HG03460 (cell line): ENCODE measurements at regions not wholly inside any gene's neighbourhood (a gene's known extent, or its start where the extent isn't known, plus 50 kb on each side); places are given as distances from the start of the nearest gene placed in this dataset.

ENCODE experiments used
- ATAC-seq: cut with Tn5 transposase; IDR thresholded peaks from one replicate; pipeline ENCODE4 v1.9.1; 2021; ENCODE audit not compliant: unreplicated experiment

DNA sequence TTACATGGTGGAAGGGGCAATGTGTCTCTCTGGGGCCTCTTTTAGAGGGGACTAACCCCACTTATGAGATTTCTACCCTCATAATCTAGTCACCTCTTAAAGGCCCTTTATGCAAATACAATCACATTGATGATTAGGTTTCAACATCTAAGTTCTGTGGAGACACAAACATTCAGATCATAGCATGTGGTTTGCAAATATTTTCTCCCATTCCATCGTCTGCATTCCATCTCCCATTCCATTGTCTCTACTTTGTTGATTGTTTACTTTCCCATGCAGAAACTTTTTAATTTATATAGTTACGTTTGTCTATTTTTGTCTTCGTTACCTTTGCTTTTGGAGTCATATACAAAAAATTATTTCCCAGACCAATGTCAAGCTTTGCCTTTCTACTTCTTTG, 927.5 kb upstream of the INTU start:
- ATAC-seq: no peak

DNA sequence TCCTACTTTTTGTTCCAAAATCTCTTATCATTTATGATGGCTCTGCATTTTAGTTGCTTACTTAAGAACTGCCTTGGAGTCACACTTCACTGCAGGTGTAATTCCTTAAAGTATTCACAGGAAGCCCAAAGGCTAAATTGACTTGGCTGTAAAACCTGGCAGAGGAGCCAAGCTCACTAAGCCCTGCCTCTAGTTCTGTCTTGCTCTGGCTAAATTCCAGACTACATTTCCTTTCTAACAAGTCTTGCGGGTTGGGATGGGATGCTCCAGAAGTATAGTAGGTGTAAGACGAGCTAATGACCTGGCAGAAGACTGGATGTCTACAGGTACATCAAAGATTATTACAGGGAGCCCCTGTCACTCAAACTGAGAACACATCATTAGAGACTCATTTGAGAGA, 924.0 kb upstream of the INTU start:
- ATAC-seq: no peak

DNA sequence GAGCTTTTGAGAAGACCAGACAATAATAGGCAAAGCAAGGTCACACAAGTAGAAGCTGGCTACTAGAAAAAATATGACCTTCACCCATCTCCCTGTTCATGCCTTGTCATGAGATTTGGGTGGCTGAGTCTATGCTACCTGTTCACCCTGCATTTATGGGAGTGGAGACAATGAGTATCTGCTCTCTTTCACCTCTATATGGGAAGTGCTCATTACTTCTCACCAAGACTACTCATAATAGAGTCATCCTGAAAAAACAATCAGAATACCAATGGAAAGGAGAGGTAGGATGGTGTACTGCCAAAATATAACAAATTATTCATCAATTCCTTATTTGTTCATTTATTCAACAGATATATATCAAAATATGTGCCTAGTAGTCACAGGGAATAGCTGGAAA, 921.8 kb upstream of the INTU start:
- ATAC-seq: no peak

DNA sequence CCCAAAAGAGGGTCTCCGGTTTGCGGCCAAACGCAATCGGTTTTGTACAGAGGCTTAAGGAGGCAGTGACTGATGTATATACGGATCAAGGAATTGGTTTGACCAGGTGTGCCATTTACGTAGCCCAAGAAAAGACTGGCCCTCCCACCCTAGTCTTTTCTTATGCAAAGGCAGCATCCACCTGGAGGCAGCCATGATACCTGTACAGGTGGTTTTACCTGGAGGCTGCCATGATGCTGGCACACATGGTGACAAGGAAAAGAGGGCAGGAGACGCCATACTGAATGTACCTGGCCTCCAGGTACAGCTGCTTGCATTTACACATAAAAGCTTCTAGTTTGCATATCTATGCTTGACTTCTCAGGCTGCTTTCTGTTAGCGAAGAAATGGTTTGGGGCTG, 917.7 kb upstream of the INTU start:
- no peak for ATAC-seq

DNA sequence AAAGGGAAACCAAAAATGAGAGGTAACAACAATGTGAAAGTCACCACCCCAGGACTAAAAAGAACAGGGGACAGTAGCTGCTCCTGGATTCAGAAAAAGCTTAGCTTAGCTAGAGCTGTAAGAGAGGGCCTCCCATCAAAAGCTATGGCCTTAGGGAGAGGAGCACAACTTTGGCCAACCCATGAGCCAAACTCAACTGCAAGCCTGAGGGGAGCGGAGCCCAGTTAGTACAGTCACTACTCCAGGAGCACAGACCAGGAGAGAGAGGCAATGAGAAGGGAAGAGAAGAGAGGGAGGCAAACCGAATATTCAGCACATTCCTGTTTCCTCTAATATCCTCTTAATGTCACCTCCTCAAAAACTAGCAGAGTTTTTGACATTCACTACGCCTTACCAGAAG, 917.1 kb upstream of the INTU start:
- ATAC-seq: no peak

DNA sequence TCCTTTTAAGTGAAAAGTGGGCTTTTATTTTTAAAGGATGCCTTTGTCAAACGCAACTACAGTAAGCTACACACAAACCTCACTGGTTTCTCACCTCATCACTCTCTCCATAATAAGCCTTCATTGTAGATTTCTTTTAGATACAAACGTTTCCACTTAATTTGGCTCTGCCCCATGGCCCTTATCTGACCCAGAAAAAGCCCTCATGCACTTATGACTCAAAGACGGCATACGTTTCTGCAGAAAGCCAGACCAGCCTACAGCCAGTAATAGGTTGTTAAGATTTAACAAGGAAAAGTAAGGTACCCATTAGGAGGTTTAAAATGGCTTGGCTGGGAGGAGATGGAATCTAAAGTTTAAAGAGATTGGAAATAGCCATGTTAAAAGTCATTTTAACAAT, 914.6 kb upstream of the INTU start:
- ATAC-seq: no peak

DNA sequence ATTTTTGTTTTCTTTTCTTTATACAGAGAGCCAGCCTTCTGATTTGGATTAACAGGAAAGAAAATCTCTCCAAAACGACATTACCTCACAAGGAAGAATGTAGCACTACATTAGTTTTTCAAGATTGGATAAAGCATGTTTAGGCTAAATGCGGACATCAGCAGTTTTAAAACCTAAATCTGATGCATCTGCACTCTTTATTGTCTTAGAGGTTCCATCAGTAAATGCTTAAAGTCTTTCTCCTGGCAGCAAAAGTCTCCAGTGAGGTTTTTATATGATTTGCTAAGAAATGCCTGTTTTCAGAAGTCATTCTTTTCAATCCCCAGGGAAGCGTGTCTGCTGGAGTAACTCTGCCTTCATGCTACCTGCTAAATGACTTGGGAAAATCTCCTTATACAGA, 912.9 kb upstream of the INTU start:
- no peak for ATAC-seq

DNA sequence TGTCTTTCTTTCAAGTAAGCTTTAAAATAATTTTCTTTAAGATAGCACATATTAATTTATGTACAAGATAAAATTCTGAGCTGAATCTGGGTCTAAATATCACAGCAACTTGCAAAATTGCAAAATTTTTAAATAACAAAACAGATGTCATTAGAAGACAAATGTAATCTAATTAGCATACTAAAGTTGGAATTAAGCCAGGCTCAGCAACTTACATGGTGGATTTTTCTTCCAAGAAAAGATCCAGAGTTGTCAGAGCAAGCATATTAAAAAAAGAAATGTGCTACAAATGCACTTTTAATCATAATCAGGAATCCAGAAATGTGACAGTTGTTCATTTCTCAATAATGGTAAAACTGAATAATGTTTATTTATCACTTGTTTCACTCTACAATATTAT, 906.9 kb upstream of the INTU start:
- no peak for ATAC-seq

DNA sequence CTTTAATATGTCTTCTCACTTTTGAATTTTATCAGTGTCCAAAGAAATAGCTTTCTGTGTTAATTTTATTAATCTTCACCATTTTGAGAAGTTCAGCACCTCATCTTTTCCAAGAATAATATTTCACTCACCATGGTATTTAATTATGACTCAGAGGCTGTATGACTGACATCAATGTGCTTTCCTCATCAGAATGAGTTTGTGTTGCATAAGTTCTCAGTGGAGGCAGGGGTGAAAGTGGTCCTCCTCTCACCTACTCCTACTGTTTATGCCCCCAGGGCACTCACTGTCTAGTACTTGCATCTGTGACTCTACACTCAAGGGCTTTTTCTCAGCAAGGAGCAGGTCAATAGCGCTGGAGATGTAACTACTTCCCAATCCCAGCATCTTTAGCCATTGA, 905.3 kb upstream of the INTU start:
- ATAC-seq: no peak

DNA sequence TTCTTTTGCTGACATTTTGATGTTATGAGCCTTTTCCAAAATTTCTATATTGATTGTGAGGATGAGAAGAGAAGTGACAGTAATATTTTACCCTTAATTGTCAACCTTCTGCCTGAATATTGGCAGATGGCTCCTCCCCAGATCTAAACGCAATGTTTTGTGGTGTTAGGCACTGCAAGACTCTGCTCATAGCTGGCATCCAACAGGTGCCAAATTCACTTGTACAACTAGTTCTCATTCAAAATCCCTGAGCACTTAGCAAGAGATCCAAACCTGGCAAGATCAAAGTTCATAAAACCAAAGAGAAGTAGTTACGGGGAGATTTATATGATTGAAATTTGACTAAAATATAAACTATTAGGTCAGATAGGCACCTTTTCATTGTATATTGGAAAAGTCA, 901.7 kb upstream of the INTU start:
- ATAC-seq: no peak

DNA sequence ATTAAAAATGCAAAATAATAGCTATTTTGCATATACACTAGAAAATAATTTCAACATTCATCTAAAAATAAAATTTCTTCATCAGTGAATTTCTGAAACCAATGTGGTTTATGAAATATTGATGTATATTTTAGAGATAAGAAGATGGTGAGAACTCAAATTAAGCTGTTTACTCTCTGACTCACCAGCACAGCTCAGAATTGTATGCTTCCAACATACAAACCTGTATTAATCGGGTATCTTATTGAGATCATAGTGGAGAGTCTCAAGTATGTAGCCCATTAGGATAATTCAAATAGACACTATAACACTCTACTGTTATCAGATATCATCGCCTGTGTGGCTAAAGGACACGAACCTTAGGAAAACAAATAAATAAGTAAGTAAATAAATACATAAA, 899.5 kb upstream of the INTU start:
- ATAC-seq: no peak

DNA sequence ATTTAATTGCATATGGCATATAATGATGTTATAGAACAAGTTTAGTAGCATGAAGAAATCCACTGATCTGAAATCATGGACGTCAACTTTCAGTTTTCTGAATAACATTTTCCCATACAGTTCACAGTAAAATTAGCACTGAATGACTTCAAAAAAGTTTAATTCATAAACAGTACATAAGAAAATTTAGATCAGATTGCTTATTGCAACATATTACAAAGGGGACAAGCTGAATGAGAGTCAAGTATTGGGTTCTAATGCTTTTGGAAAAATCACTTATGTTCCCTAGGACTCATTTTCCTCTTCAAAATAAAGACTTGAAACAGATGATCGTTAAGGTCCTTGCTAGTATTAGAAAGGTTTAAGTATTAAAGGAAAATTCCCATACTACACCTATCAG, 898.3 kb upstream of the INTU start:
- no peak for ATAC-seq

DNA sequence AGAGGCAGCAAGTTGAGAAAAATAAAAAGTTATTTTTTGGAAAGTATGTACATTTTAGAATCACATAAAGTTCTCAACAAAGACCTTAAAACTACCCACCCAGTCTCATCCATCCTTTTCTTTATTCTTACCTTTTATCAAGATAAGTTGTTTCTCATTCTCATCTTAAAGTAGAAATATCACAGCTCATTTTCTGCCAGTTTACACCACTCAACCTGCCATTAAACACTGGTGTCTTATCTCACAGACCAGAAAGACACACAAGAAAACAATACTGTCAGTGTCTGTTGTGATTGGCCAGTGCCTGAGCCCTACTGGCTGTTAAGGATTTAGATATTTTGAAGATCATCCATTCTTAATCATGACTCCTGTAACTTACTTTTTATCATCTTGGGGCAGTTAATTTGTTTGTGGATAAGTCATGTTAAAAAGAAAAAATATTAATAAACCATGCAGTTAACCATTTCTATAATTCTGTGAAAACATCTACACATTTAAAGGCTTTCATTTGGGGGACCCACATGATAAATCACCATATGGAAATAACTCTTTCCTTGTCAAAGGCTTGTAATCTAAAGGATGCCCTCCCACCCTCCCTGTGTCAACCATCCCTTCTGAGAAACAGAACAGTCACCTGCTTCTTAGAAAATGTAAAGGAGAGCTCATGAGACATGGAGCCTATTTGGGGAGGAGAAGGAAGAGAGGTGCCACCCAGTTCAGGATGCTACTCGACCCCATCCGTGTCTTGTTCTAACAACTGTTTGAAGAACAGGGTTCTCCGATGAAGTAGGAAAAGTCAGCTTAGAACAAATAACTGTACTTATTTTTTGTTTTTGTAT, 897.2 kb upstream of the INTU start:
- no peak for ATAC-seq

DNA sequence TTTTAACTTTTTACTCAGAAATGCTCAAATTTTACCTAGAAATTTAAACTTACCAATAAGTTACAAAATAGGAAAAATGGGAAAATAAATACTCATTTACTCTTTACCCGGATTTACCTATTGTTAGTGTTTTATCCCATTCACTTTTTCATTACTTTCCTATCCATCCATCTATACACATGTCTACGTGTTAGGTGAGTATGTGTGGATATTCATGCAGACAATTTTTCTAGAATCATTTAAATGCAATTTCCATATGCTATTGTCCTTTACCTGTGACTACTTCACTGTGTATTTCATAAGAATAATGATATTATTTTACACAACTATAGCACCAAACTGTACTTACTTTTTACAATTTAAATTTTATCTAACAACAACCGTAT, 896.6 kb upstream of the INTU start:
- no peak for ATAC-seq

DNA sequence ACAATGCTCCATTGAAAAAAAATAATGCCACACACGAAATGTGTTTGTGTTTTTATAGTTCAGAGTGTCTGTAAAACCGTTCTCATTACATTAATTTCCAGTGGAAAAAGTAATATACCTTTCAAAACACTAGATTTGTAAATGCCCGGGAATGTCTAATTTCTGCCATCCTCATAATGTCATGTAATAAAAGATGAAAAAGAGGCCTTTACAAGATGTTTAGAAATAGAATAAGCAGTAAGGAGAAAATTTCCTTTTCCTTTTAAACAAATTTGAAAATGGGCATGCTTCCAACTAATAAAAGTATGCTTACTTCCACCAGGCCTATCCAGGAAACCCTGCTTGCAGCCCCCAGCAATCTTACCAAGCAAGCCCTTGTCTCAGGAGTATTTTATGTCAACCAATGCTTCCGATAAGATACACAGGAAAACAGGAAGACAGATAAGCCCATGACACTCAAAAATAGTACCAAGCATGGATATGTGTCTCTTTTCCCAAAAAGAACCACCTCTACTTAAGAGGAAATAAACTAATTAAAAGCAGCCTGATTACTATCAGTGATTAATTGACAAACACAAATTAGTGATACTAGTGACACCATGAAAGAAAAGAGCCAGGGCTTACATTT, 894.7 kb upstream of the INTU start:
- no peak for ATAC-seq

DNA sequence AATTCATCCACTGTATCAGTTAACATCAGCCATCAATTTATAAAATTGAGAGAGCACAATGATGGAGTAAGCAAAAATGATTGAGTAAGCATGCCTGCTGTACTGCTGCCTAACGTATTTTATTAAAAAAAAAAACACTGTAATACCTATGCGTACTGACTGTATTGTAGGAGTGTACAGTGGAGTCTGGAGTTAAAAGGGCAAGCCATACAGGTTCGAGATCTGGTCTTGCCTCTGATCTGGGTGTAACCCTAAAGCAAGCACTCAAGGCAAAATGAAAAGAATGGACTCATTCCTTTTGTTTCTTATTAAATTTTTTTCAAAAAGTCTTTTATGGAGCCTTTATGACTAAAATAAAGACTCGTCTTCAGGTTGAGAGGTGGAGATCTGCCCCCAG, 894.2 kb upstream of the INTU start:
- no peak for ATAC-seq

DNA sequence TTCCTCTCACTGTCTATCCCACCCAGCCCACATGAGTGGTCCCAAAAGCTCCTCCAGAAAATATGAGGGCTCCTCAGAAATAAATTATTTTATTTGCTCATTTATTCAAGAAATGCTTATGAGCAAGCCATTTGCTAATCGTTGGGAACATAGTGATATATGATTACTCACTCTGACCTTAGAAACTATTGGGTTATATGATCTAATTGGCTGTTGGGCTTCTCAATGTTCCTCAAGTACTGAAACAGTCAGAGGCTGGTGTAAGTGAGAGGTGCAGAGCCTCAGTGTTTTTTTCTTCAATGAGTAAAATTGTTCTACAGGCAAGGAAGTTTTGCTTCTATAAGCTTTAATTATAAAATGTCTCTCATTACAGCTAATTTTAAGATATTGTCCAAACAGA, 893.8 kb upstream of the INTU start:
- ATAC-seq: no peak

DNA sequence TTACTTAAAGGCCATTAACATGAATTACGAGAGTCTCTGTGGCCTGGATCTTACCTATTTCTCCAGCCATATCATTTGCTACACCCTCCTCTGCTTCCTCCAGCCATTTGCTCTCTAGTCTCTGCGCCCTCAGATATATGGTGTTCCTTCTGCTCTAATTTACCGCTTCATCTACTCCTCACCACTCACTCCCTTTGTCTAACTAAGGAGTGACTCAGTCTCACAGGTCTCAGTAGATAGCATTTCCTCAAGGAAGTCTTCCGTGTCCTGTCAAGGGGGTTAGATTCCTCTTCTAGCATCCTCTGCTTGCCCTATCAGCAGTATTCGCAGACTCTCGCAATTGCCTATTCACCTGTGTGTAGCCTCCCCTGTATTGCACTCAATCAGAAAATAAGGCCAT, 892.1 kb upstream of the INTU start:
- no peak for ATAC-seq

DNA sequence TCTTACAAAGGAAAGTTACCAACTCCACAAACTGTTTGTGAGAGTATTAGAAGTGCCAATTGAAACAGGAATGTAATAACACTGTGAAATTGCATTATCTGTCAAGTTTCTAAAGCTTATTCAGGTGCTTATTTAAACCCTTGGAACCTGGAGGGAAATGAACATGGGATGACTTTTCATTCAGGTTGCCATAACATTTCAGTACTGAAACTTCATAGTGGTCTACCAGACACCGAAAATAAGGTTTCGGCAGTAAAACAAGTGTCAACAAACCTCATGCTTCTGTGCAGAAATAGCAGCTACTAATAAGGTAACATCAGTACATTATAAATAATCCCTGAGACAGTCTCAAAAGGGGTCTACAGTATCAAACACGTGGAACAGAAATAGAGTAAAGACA, 890.7 kb upstream of the INTU start:
- ATAC-seq: no peak

DNA sequence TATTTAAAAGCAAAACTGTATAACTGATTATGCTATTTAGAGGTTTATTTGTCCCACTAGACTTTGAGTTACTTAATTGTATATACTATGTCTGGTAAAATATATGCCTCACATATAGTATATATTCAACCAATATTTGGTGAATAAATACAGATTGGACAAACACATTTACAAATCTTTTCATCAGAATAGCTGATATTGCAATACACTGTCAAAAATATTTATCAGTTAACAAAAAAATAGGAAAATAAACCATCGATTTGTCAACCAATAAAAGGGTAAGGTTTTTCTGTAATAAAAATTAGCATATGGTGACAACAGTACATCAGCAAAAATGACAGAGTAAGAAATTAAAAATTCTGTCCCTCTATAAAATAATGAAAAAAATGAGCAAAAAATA, 889.9 kb upstream of the INTU start:
- no peak for ATAC-seq

DNA sequence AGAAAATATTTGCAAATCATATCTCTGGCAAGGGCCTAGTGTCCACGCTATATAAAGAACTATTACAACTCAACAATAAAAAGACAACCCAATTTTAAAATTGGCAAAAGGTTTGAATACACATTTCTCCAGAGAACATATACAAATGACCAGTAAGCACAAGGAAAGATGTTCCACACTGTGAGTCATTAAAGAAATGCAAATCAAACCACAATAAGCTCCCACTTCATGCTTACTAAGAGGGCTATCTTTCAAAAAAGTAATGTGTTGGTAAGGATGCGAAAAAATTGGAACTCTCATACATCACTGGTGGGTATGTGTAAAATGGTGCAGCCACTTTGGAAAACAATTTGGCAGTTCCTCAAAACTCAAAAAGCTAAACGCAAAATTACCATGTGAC, 884.0 kb upstream of the INTU start:
- ATAC-seq: no peak

DNA sequence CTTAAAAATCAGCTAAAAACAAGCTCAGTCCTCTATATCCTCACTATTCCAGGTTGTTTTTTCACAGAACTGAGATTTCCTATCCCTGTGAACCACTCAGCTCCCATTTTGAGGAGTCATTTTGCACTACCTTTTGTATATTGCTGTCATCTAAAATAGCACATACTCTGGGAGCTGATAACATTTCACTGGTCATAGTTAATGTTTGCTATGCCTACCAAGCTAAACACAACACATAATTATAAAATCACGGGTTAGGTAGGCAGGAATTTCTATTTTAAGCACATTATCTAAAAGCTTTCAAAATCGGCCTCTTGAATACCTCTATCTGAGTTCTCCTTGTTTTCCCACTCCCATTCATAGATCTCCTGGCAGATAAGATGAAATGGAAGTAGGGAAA, 882.0 kb upstream of the INTU start:
- ATAC-seq: no peak

DNA sequence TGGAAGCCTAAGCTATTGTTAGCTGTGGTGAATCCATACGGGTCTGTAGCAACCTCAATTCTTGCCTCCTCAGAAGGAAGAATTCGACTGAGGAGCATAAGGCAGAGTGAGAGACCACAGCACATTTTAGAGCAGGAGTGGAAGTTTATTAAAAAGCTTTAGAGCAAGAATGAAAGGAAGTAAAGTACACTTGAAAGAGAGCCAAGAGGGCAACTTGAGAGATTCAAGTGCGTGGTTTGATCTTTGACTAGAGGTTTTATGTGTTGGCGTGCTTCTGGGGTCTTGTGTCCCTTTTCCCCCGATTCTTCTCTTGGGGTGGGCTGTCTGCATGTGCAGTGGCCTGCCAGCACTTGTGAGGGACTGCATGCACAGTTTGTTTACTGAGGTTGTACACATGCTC, 880.6 kb upstream of the INTU start:
- ATAC-seq: no peak
